IMR-90 (cell line): ENCODE measurements at regions not wholly inside any gene's neighbourhood (a gene's known extent, or its start where the extent isn't known, plus 50 kb on each side); places are given as distances from the start of the nearest gene placed in this dataset.

ENCODE experiments used
- ATAC-seq: fragments of 200-7000 bp; cut with Tn5 transposase; 2 replicates; pipeline ENCODE4 v1.9.1; 2020; ENCODE audit warnings: low read depth, mild to moderate bottlenecking, moderate library complexity
- BruUV-seq: library from RNA; stranded (reverse); fragments of 400-500 nt; replicated peaks from 2 replicates; lab custom pipeline; 2021; lab: Mats Ljungman, UMichigan
- CTCF ChIA-PET: fragments of 300-600 bp; formaldehyde crosslinking; extraction: SDS; loops from one replicate; lab custom pipeline; 2021; ENCODE audit warnings: antibody characterized with exemption; lab: Yijun Ruan, JAX
- POLR2A ChIA-PET: fragments of 300-600 bp; sonication (Branson Sonifier 250); formaldehyde crosslinking; loops from one replicate; lab custom pipeline; 2022; ENCODE audit warnings: antibody characterized with exemption; ENCODE audit not compliant: unreplicated experiment; lab: Charles Lee
- DNase-seq: peaks from one replicate; pipeline ENCODE4 v3.0.0; 2013
- H2AFZ ChIP-seq: replicated peaks from 2 replicates; pipeline ENCODE3; 2013; ENCODE audit warnings: low read length, mild to moderate bottlenecking; ENCODE audit not compliant: poor library complexity
- H2AK5ac ChIP-seq: 2 replicates; pipeline ENCODE4 v1.6.1; 2013; ENCODE audit warnings: low read depth, low read length, inconsistent platforms
- H2AK9ac ChIP-seq: replicated peaks from 2 replicates; pipeline ENCODE3; 2013; ENCODE audit warnings: mild to moderate bottlenecking, low read depth, low read length, moderate library complexity; ENCODE audit not compliant: poor library complexity
- H2BK120ac ChIP-seq: 2 replicates; pipeline ENCODE4 v1.6.1; 2013; ENCODE audit warnings: low read depth, low read length, inconsistent platforms
- H2BK15ac ChIP-seq: 3 replicates; pipeline ENCODE4 v1.6.1; 2013; ENCODE audit warnings: low read depth, low read length, inconsistent platforms
- H2BK20ac ChIP-seq: 2 replicates; pipeline ENCODE4 v1.6.1; 2013; ENCODE audit warnings: low read depth, mild to moderate bottlenecking, inconsistent platforms, low read length, moderate library complexity
- H2BK5ac ChIP-seq: 2 replicates; pipeline ENCODE4 v1.6.1; 2013; ENCODE audit warnings: mild to moderate bottlenecking, low read depth, low read length, inconsistent platforms; ENCODE audit not compliant: poor library complexity, severe bottlenecking
- H3K14ac ChIP-seq: replicated peaks from 2 replicates; pipeline ENCODE4 v1.6.1; 2013; ENCODE audit warnings: low read depth, low read length, inconsistent platforms
- H3K18ac ChIP-seq: 2 replicates; pipeline ENCODE4 v1.6.1; 2013; ENCODE audit warnings: low read depth, low read length, control low read depth
- H3K23ac ChIP-seq: 2 replicates; pipeline ENCODE4 v1.6.1; 2013; ENCODE audit warnings: low read depth, low read length, inconsistent platforms
- H3K27ac ChIP-seq: 2 replicates; pipeline ENCODE4 v1.5.1; 2013; ENCODE audit warnings: mild to moderate bottlenecking, control low read depth, low read length; ENCODE audit not compliant: insufficient read depth
- H3K27me3 ChIP-seq: 2 replicates; pipeline ENCODE4 v1.6.1; 2013; ENCODE audit warnings: low read length; ENCODE audit not compliant: control insufficient read depth, insufficient read depth
- H3K36me3 ChIP-seq: 2 replicates; pipeline ENCODE4 v1.6.1; 2013; ENCODE audit warnings: low read length, mixed read lengths; ENCODE audit not compliant: control insufficient read depth, insufficient read depth
- H3K4ac ChIP-seq: 2 replicates; pipeline ENCODE4 v1.6.1; 2013; ENCODE audit warnings: low read depth, low read length, inconsistent platforms
- H3K4me1 ChIP-seq: 2 replicates; pipeline ENCODE4 v1.6.1; 2013; ENCODE audit warnings: low read length, mixed read lengths; ENCODE audit not compliant: control insufficient read depth, insufficient read depth
- H3K4me2 ChIP-seq: 2 replicates; pipeline ENCODE4 v1.6.1; 2013; ENCODE audit warnings: low read depth, mild to moderate bottlenecking, control low read depth, low read length, moderate library complexity
- H3K4me3 ChIP-seq: 2 replicates; pipeline ENCODE4 v1.5.1; 2013; ENCODE audit warnings: low read depth, mild to moderate bottlenecking, control low read depth, low read length, moderate library complexity; ENCODE audit not compliant: insufficient read depth
- H3K56ac ChIP-seq: 2 replicates; pipeline ENCODE4 v1.6.1; 2013; ENCODE audit warnings: low read length, inconsistent platforms; ENCODE audit not compliant: insufficient read depth; ENCODE audit errors: extremely low read depth
- H3K79me1 ChIP-seq, 2 experiments: 2 replicates each; pipeline ENCODE4 v1.6.1; 2013; ENCODE audit warnings: low read length in 2 of 2, inconsistent platforms in 1 of 2, low read depth in 1 of 2
- H3K9ac ChIP-seq: 2 replicates; pipeline ENCODE4 v1.6.1; 2013; ENCODE audit warnings: low read depth, low read length, control low read depth
- H3K9me1 ChIP-seq: 2 replicates; pipeline ENCODE4 v1.6.1; 2013; ENCODE audit warnings: low read length, inconsistent platforms; ENCODE audit not compliant: insufficient read depth
- H3K9me3 ChIP-seq: 2 replicates; pipeline ENCODE4 v1.6.1; 2013; ENCODE audit warnings: low read length; ENCODE audit not compliant: control insufficient read depth, insufficient read depth
- H4K20me1 ChIP-seq: 2 replicates; pipeline ENCODE4 v1.6.1; 2013; ENCODE audit warnings: low read length, inconsistent platforms; ENCODE audit not compliant: insufficient read depth
- H4K5ac ChIP-seq: 2 replicates; pipeline ENCODE4 v1.6.1; 2013; ENCODE audit warnings: mild to moderate bottlenecking, low read depth, low read length, control low read depth
- H4K8ac ChIP-seq, 2 experiments: 2 replicates each; pipeline ENCODE4 v1.6.1; 2013; ENCODE audit warnings: low read depth in 2 of 2, low read length in 2 of 2, control low read depth in 1 of 2, inconsistent platforms in 1 of 2
- H4K91ac ChIP-seq: 2 replicates; pipeline ENCODE4 v1.6.1; 2013; ENCODE audit warnings: low read depth, low read length, inconsistent platforms; ENCODE audit not compliant: insufficient read depth
- BHLHE40 ChIP-seq: fragments of 150-350 bp; IDR thresholded peaks from 2 replicates; pipeline ENCODE4 v1.6.1; 2016; ENCODE audit warnings: mild to moderate bottlenecking, low read depth, low read length
- CEBPB ChIP-seq: IDR thresholded peaks from 2 replicates; pipeline ENCODE4 v1.6.1; 2012; ENCODE audit warnings: low read depth, low read length, improper control_type of control experiment
- CHD1 ChIP-seq: IDR thresholded peaks from 2 replicates; pipeline ENCODE4 v1.6.1; 2012; ENCODE audit warnings: low read depth, low read length, improper control_type of control experiment
- FOS ChIP-seq: fragments of 150-350 bp; IDR thresholded peaks from 2 replicates; pipeline ENCODE4 v1.6.1; 2016; ENCODE audit warnings: low read depth, low read length
- MAFK ChIP-seq: IDR thresholded peaks from 2 replicates; pipeline ENCODE4 v1.6.1; 2012; ENCODE audit warnings: low read depth, low read length, improper control_type of control experiment
- MAZ ChIP-seq: IDR thresholded peaks from 2 replicates; pipeline ENCODE4 v1.6.1; 2012; ENCODE audit warnings: low read depth, mild to moderate bottlenecking, low read length, improper control_type of control experiment, moderate library complexity, borderline replicate concordance
- MXI1 ChIP-seq: IDR thresholded peaks from 2 replicates; pipeline ENCODE4 v1.6.1; 2012; ENCODE audit warnings: low read depth, mild to moderate bottlenecking, low read length, moderate library complexity, borderline replicate concordance
- NFE2L2 ChIP-seq: fragments of 150-350 bp; IDR thresholded peaks from 2 replicates; pipeline ENCODE4 v1.6.1; 2016; ENCODE audit warnings: low read depth, mild to moderate bottlenecking, low read length
- POLR2A ChIP-seq: IDR thresholded peaks from 2 replicates; pipeline ENCODE4 v1.6.1; 2012; ENCODE audit warnings: mild to moderate bottlenecking, low read depth, low read length
- RAD21 ChIP-seq: IDR thresholded peaks from 2 replicates; pipeline ENCODE4 v1.6.1; 2012; ENCODE audit warnings: low read length, improper control_type of control experiment
- RCOR1 ChIP-seq: IDR thresholded peaks from 2 replicates; pipeline ENCODE4 v1.6.1; 2012; ENCODE audit warnings: mild to moderate bottlenecking, low read length, improper control_type of control experiment; ENCODE audit not compliant: insufficient replicate concordance
- USF2 ChIP-seq: fragments of 150-350 bp; IDR thresholded peaks from 2 replicates; pipeline ENCODE4 v1.6.1; 2017; ENCODE audit warnings: mild to moderate bottlenecking, antibody characterized with exemption, low read length, low read depth
- WGBS, 2 experiments: methylation state at CpG; one replicate each; pipeline versions ENCODE4 v1.1.5 to v1.1.7; 2013; ENCODE audit warnings: missing lambda C conversion rate in 2 of 2; ENCODE audit not compliant: insufficient read length in 1 of 2; ENCODE audit errors: extremely low coverage in 2 of 2; 5-methylcytosine and 5-hydroxymethylcytosine counted together
- dilution Hi-C: fragments of 300-500 bp; cut with HindIII; formaldehyde crosslinking; loops from one replicate; pipeline ENCODE4 v1.14.3; 2018; ENCODE audit warnings: low sequenced_read_pairs; ENCODE audit not compliant: unreplicated experiment
- in situ Hi-C: fragments of 300-500 bp; cut with MboI; formaldehyde crosslinking; loops from 3 replicates; pipeline ENCODE4 v1.14.3; 2019; ENCODE audit warnings: low sequenced_read_pairs, inconsistent platforms, mixed read lengths
- intact Hi-C: fragments of 100-400 bp; cut with micrococcal nuclease; formaldehyde crosslinking; loops from 2 replicates; pipeline ENCODE4 v1.10.0; 2022

DNA sequence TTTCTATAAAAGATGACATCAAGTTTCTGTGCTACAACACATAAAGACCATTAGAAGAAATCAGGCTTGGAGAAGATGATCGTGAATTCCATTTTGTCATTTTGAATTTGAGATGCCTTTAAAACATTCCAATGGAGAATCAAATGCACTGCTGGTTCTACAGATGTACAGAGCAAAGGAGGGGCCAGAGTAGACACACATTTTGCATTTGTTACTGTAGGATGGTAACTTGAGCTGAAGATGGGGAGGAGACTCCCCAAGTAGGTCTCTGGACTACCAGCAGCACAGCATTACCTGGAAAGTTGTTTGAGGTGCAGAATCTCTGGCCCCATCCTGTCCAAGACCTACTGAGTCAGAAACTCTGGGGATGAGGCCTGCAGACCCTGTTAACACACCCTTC lies 121.6 kb upstream of the RALGAPA2 start:
- no peak for TF ChIP-seq MAFK
- TF ChIP-seq RAD21, result no peak
- no peak for TF ChIP-seq MAZ
- no peak for TF ChIP-seq NFE2L2
- TF ChIP-seq RCOR1, result no peak
- TF ChIP-seq CHD1, result no peak
- no peak for TF ChIP-seq BHLHE40
- TF ChIP-seq MXI1, result no peak
- no peak for TF ChIP-seq USF2
- no peak for TF ChIP-seq FOS
- TF ChIP-seq POLR2A, result no peak
- no peak for TF ChIP-seq CEBPB
- Histone ChIP-seq H3K4me1 (no peaks in the 10 kb centered on the region), H3K4ac (no peak overlapping the region), H2BK15ac (no peak overlapping the region), H2AK9ac (no peak overlapping the region), H3K4me2 (no peak overlapping the region), H3K4me3 (no peak overlapping the region), H2BK20ac (no peak overlapping the region), H3K56ac (no peak overlapping the region), H3K9ac (no peak overlapping the region), H4K8ac (no peak overlapping the region), H2BK5ac (no peak overlapping the region), H3K27ac (no peak overlapping the region), H4K5ac (no peak overlapping the region), H3K23ac (no peak overlapping the region), H4K91ac (no peak overlapping the region), H2AK5ac (no peak overlapping the region), H3K9me1 (no peaks in the 10 kb centered on the region), H3K79me1 (no peaks in the 10 kb centered on the region), H3K18ac (no peak overlapping the region), H3K9me3 (no peaks in the 10 kb centered on the region), H3K36me3 (no peaks in the 10 kb centered on the region), H4K20me1 (no peaks in the 10 kb centered on the region), H3K27me3 (0 out of 2 replicates have a peak, but pooled peaks cover 2% of the 10 kb centered on the region), H3K14ac (no peak overlapping the region), H2BK120ac (no peak overlapping the region), H2AFZ (no peak overlapping the region)
- in situ Hi-C loops (no loop called here), dilution Hi-C loops (no loop called here), intact Hi-C loops (loop anchor here (10.0 kb wide), 1 partner anchor 1481 kb away; no protein-coding TSS in a partner anchor)
- DNase-seq (no peak), ATAC-seq (no peak)
- ChIA-PET POLR2A (no interaction called here), CTCF (no interaction called here)
- BruUV-seq, result no TSS peak
- WGBS, 2 experiments, result no CpG with 5 or more reads among the region's 1 CpG
